HepG2 (cell line): ENCODE measurements at regions not wholly inside any gene's neighbourhood (a gene's known extent, or its start where the extent isn't known, plus 50 kb on each side); places are given as distances from the start of the nearest gene placed in this dataset.

Experiments used
- ATAC-seq: fragments of 200-7000 bp; cut with Tn5 transposase; 3 replicates; pipeline ENCODE4 v1.9.1; 2020; ENCODE audit warnings: mild to moderate bottlenecking, moderate library complexity
- BruUV-seq: library from RNA; stranded (reverse); fragments of 400-500 nt; replicated peaks from 2 replicates; lab custom pipeline; 2021; lab: Mats Ljungman, UMichigan
- CTCF ChIA-PET: fragments of 300-600 bp; formaldehyde crosslinking; extraction: SDS; loops from one replicate; lab custom pipeline; 2021; ENCODE audit warnings: low total read pairs, inconsistent platforms, low intra/inter-chr PET ratio; lab: Yijun Ruan, JAX
- POLR2A ChIA-PET: fragments of 350-600 bp; sonication (Branson Sonifier 250); formaldehyde crosslinking; loops from one replicate; lab custom pipeline; 2020; ENCODE audit warnings: antibody characterized with exemption, inconsistent platforms; lab: Yijun Ruan, JAX
- DNase-seq: peaks from one replicate; pipeline ENCODE4 v3.0.0-alpha.2; 2015; ENCODE audit warnings: low spot score
- FAIRE-seq: peaks from 3 replicates; lab custom pipeline; 2011; peaks lifted over from hg19 to GRCh38; lab: Jason Lieb, UNC
- H2AFZ ChIP-seq: one replicate; pipeline ENCODE4 v1.6.1; 2011; ENCODE audit warnings: low read length, inconsistent platforms
- H3K27ac ChIP-seq: fragments of 300-600 bp; 3 replicates; pipeline ENCODE4 v1.8.0; 2011; ENCODE audit warnings: mixed run types, mild to moderate bottlenecking, mixed read lengths, low read length, inconsistent platforms; ENCODE audit not compliant: insufficient read depth; ENCODE audit errors: extremely low read length
- H3K27me3 ChIP-seq, 2 experiments: fragments of 200-600 bp in 1 of 2; 2 replicates in 1 of 2; 3 replicates in 1 of 2; pipeline versions ENCODE4 v1.6.0 to v1.8.0; 2011; ENCODE audit warnings: low read length in 2 of 2, mild to moderate bottlenecking in 2 of 2, moderate library complexity in 2 of 2, inconsistent platforms in 1 of 2; ENCODE audit not compliant: insufficient read depth in 2 of 2, control insufficient read depth in 1 of 2
- H3K36me3 ChIP-seq, 2 experiments: fragments of 200-600 bp in 1 of 2; replicated peaks in 1 of 2; 2 replicates in 1 of 2; 3 replicates in 1 of 2; pipeline versions ENCODE4 v1.5.1 to v1.8.0; 2011; ENCODE audit warnings: low read length in 2 of 2, inconsistent platforms in 1 of 2; ENCODE audit not compliant: insufficient read depth in 2 of 2, control insufficient read depth in 1 of 2
- H3K4me1 ChIP-seq: 2 replicates; pipeline ENCODE4 v1.5.1; 2012; ENCODE audit warnings: low read length, inconsistent platforms; ENCODE audit not compliant: insufficient read depth
- H3K4me2 ChIP-seq: 2 replicates; pipeline ENCODE4 v1.6.0; 2011; ENCODE audit warnings: low read depth, low read length, inconsistent platforms
- H3K4me3 ChIP-seq, 3 experiments: fragments of 200-600 bp in 1 of 3; sonication (generic), shearing (Covaris generic) in 1 of 3; replicated peaks in 1 of 3; 2 replicates each; pipeline ENCODE4 v1.5.1; 2011 to 2016; ENCODE audit warnings: low read length in 3 of 3, inconsistent platforms in 2 of 3, low read depth in 2 of 3, mild to moderate bottlenecking in 2 of 3, control low read depth in 1 of 3, mixed read lengths in 1 of 3; ENCODE audit not compliant: insufficient read depth in 1 of 3
- H3K79me2 ChIP-seq: one replicate; pipeline ENCODE4 v1.6.1; 2011; ENCODE audit warnings: low read length, inconsistent platforms; ENCODE audit not compliant: insufficient read depth
- H3K9ac ChIP-seq: 2 replicates; pipeline ENCODE4 v1.6.0; 2011; ENCODE audit warnings: mild to moderate bottlenecking, low read depth, low read length, inconsistent platforms; ENCODE audit not compliant: insufficient read depth
- H3K9me3 ChIP-seq: 2 replicates; pipeline ENCODE4 v1.5.1; 2012; ENCODE audit warnings: mild to moderate bottlenecking, low read length
- H4K20me1 ChIP-seq: 2 replicates; pipeline ENCODE4 v1.6.0; 2011; ENCODE audit warnings: inconsistent platforms, mild to moderate bottlenecking, low read length, moderate library complexity; ENCODE audit not compliant: insufficient read depth
- EHMT2 ChIP-seq: fragments of 200-600 bp; sonication (generic); IDR thresholded peaks from 2 replicates; pipeline ENCODE4 v1.7.0; 2017; ENCODE audit warnings: antibody characterized with exemption, low read depth, low read length, borderline replicate concordance
- GATA4 ChIP-seq: sonication (generic); IDR thresholded peaks from 2 replicates; pipeline ENCODE4 v1.6.1; 2016; ENCODE audit warnings: antibody characterized with exemption, low read depth, borderline replicate concordance
- NFIC ChIP-seq: IDR thresholded peaks from 2 replicates; pipeline ENCODE4 v1.6.1; 2012; ENCODE audit warnings: mild to moderate bottlenecking, low read length, inconsistent platforms
- SALL2 ChIP-seq: sonication (generic); formaldehyde crosslinking; IDR thresholded peaks from 2 replicates; pipeline ENCODE4 v1.8.1; 2023; ENCODE audit warnings: mild to moderate bottlenecking, missing genetic modification reagents, inconsistent platforms
- SOX13 ChIP-seq, 3 experiments: fragments of 450-650 bp in 1 of 3; sonication (generic) in 1 of 3; formaldehyde crosslinking in 1 of 3; IDR thresholded peaks in 2 of 3; conservative IDR thresholded peaks in 1 of 3; 2 replicates each; pipeline versions ENCODE4 v1.5.0 to v1.6.1; 2016 to 2020; ENCODE audit warnings: antibody characterized with exemption in 1 of 3, mild to moderate bottlenecking in 1 of 3, missing compliant biosample characterization in 1 of 3, missing genetic modification reagents in 1 of 3, moderate library complexity in 1 of 3
- TCF7 ChIP-seq: sonication (generic); IDR thresholded peaks from 2 replicates; pipeline ENCODE4 v1.6.1; 2016; ENCODE audit warnings: antibody characterized with exemption, low read depth
- ZNF550 ChIP-seq: sonication (generic); formaldehyde crosslinking; IDR thresholded peaks from 2 replicates; pipeline ENCODE4 v1.4.0; 2020; ENCODE audit warnings: mild to moderate bottlenecking, missing genetic modification reagents, borderline replicate concordance
- WGBS: methylation state at CpG from one replicate; pipeline ENCODE4 v1.1.6; 2017; ENCODE audit warnings: low lambda C conversion rate; 5-methylcytosine and 5-hydroxymethylcytosine counted together
- in situ Hi-C: cut with HindIII; loops from 2 replicates; pipeline ENCODE4 v1.10.0; 2017; ENCODE audit warnings: low pct_unique_long_range_greater_than_20kb; ENCODE audit not compliant: extremely low pct_ligation_motif_present
- intact Hi-C: fragments of 100-400 bp; cut with micrococcal nuclease; formaldehyde crosslinking; loops from one replicate; pipeline ENCODE4 v1.10.0; 2022; ENCODE audit not compliant: unreplicated experiment
- TF ChIP-seq, protein P1 (sequence below): fragments of 450-650 bp; IDR thresholded peaks from 2 replicates; pipeline ENCODE4 v1.6.1; 2016
- TF ChIP-seq, protein P2 (sequence below), 2 experiments: fragments of 450-650 bp in 1 of 2; sonication (generic) in 1 of 2; formaldehyde crosslinking; IDR thresholded peaks; 2 replicates each; pipeline versions ENCODE4 v1.5.0 to v1.8.0; 2020 to 2022; ENCODE audit warnings: mild to moderate bottlenecking in 1 of 2, missing genetic modification reagents in 1 of 2

DNA sequence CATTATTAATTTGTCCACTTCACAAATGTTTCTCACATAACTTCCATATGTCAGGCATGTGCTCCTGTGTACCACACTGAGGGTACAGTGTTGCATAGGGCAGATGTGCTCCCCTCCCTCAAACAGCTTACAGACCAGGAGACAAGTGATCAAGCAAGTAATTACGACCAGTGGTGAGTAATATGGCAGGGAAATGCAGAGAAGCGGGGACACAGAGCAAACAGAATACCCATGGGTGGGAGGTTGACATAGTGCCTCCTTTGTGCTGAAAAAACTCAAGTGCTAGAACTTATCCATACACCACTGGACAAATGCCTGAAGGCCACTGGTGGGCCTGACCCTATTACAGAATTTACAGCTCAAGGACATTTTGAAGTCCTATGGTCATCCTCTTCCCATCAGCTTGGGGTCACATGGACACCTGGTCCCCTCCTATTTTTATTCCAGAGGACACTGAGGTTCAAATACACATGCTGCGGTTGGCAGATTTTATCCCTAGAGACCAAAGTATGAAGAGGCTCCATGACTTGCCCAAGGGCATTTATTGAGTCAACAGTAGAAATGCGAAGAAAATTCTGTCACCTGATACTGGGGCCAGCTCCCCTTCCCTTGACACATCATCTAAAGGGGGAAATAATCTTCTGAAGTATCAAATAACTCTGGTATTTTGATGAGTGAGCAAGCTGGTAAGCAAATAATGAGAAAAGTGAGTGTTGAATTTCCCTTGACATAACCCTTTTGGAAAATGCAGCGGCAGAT lies 116.6 kb downstream of the QRSL1 start (continued):
- TF ChIP-seq, protein P1, sequence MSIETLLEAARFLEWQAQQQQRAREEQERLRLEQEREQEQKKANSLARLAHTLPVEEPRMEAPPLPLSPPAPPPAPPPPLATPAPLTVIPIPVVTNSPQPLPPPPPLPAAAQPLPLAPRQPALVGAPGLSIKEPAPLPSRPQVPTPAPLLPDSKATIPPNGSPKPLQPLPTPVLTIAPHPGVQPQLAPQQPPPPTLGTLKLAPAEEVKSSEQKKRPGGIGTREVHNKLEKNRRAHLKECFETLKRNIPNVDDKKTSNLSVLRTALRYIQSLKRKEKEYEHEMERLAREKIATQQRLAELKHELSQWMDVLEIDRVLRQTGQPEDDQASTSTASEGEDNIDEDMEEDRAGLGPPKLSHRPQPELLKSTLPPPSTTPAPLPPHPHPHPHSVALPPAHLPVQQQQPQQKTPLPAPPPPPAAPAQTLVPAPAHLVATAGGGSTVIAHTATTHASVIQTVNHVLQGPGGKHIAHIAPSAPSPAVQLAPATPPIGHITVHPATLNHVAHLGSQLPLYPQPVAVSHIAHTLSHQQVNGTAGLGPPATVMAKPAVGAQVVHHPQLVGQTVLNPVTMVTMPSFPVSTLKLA: no peak

DNA sequence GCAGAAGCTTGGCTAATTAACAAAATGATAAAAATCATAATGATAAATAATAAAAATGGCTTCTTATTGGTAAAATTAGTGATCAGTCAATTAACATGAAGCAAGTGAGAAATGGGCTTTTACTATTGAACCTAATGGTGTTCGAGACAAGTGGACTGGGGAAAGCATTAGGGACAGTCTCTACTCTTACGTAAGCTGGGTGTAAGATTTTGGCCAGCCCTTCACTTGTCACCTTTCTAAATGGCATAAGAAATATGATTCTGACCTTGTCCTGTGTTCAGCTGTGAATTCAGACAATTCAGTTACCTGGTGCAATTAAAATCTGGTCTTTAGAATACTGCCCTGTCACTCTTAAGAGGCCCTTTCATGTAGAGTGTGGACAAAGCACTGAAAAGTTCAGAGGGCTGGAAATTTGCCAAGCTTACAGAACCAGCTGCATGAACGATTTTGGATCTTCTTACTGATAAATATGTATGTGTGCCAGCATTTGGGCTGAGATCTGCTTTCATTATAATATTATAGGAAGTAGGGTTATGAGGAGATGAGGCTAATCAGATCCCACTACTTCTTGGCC lies 115.9 kb downstream of the QRSL1 start:
- no peak for TF ChIP-seq SALL2
- TF ChIP-seq SOX13 (IDR thresholded peaks at IDR 0.05): no peak
- 0 out of 4 replicates have a peak, but pooled peaks of 1 of the 2 experiments have one; percentile 8 for TF ChIP-seq SOX13 (CRISPR knock-in tag; conservative IDR thresholded peaks at IDR 0.05 in 1 of 2, IDR thresholded peaks at IDR 0.05 in 1 of 2)
- peak; percentile 41; the same call in 1 of the 2 replicates for TF ChIP-seq TCF7
- TF ChIP-seq ZNF550: no peak
- no peak for TF ChIP-seq EHMT2
- TF ChIP-seq NFIC: 0 out of 2 replicates have a peak, but pooled peaks have one; percentile 28
- TF ChIP-seq, protein P2, sequence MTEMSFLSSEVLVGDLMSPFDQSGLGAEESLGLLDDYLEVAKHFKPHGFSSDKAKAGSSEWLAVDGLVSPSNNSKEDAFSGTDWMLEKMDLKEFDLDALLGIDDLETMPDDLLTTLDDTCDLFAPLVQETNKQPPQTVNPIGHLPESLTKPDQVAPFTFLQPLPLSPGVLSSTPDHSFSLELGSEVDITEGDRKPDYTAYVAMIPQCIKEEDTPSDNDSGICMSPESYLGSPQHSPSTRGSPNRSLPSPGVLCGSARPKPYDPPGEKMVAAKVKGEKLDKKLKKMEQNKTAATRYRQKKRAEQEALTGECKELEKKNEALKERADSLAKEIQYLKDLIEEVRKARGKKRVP (CRISPR knock-in tag; IDR thresholded peaks at IDR 0.05): no peak
- no peak for TF ChIP-seq GATA4
- Histone ChIP-seq H3K27ac (no peak overlapping the region), H2AFZ (no peak overlapping the region), H4K20me1 (no peaks in the 10 kb centered on the region), H3K4me2 (0 out of 2 replicates have a peak overlapping the region, but pooled peaks have one; percentile 14), H3K9me3 (no peaks in the 10 kb centered on the region), H3K79me2 (no peaks in the 10 kb centered on the region), H3K4me1 (peaks cover 52% of the 10 kb centered on the region), H3K36me3 (no peaks in the 10 kb centered on the region), H3K9ac (no peak overlapping the region), H3K27me3 (no peaks in the 10 kb centered on the region), H3K4me3 (no peak overlapping the region)
- in situ Hi-C loops (no loop called here), intact Hi-C loops (no loop called here)
- BruUV-seq: no TSS peak
- ChIA-PET CTCF (no interaction called here), POLR2A (no interaction called here)
- DNase-seq: peak; percentile 58
- WGBS: 31% methylated on average over 3 of the region's 3 CpGs
- no peak; the same call in 2 of the 3 replicates for ATAC-seq
- no peak for FAIRE-seq
